Mesendoderm (in vitro differentiated cells): ENCODE measurements at regions not wholly inside any gene's neighbourhood (a gene's known extent, or its start where the extent isn't known, plus 50 kb on each side); places are given as distances from the start of the nearest gene placed in this dataset. TPM values are rescaled to one million over a fixed set of nuclear protein-coding genes. Genes with fewer than 3 reads are reported as not detected.

ENCODE experiments used
- DNase-seq: peaks from one replicate; pipeline ENCODE4 v3.0.0; 2013
- H2AK5ac ChIP-seq: 2 replicates; pipeline ENCODE4 v1.6.1; 2013; ENCODE audit warnings: low read length, inconsistent platforms
- H2BK120ac ChIP-seq: 2 replicates; pipeline ENCODE4 v1.6.1; 2013; ENCODE audit warnings: low read depth, mild to moderate bottlenecking, low read length, moderate library complexity, mixed read lengths
- H2BK15ac ChIP-seq: replicated peaks from 2 replicates; pipeline ENCODE4 v1.6.1; 2013; ENCODE audit warnings: low read depth, mild to moderate bottlenecking, moderate library complexity
- H2BK5ac ChIP-seq: 2 replicates; pipeline ENCODE4 v1.6.1; 2013; ENCODE audit warnings: low read length, inconsistent platforms
- H3K18ac ChIP-seq: 2 replicates; pipeline ENCODE4 v1.6.1; 2013; ENCODE audit warnings: mild to moderate bottlenecking, low read length, mixed read lengths
- H3K23ac ChIP-seq: one replicate; pipeline ENCODE4 v1.6.1; 2013; ENCODE audit warnings: low read length
- H3K27ac ChIP-seq: 2 replicates; pipeline ENCODE4 v1.5.1; 2013; ENCODE audit warnings: low read depth, mild to moderate bottlenecking, inconsistent platforms, low read length, moderate library complexity
- H3K27me3 ChIP-seq: 2 replicates; pipeline ENCODE4 v1.6.1; 2013; ENCODE audit warnings: low read length, control low read depth, mild to moderate bottlenecking, inconsistent platforms; ENCODE audit not compliant: insufficient read depth, poor library complexity
- H3K36me3 ChIP-seq: 2 replicates; pipeline ENCODE4 v1.6.1; 2013; ENCODE audit warnings: low read length, inconsistent platforms; ENCODE audit not compliant: control insufficient read depth, insufficient read depth
- H3K4ac ChIP-seq: one replicate; pipeline ENCODE4 v1.6.1; 2013; ENCODE audit warnings: low read depth, mild to moderate bottlenecking, low read length, moderate library complexity
- H3K4me1 ChIP-seq: 2 replicates; pipeline ENCODE4 v1.6.1; 2013; ENCODE audit warnings: low read depth, low read length, inconsistent platforms; ENCODE audit not compliant: control insufficient read depth
- H3K4me2 ChIP-seq: 2 replicates; pipeline ENCODE4 v1.6.1; 2013; ENCODE audit warnings: low read length
- H3K4me3 ChIP-seq: 2 replicates; pipeline ENCODE4 v1.5.1; 2013; ENCODE audit warnings: mild to moderate bottlenecking, low read length
- H3K56ac ChIP-seq: one replicate; pipeline ENCODE4 v1.6.1; 2013; ENCODE audit warnings: low read length
- H3K79me1 ChIP-seq: 2 replicates; pipeline ENCODE4 v1.6.1; 2013; ENCODE audit warnings: low read length, inconsistent platforms
- H3K79me2 ChIP-seq: 2 replicates; pipeline ENCODE4 v1.6.1; 2013; ENCODE audit warnings: mild to moderate bottlenecking, low read length; ENCODE audit not compliant: control insufficient read depth, insufficient read depth
- H3K9ac ChIP-seq: 2 replicates; pipeline ENCODE4 v1.6.1; 2013; ENCODE audit warnings: low read length, inconsistent platforms
- H4K5ac ChIP-seq: one replicate; pipeline ENCODE4 v1.6.1; 2013; ENCODE audit warnings: low read length
- H4K8ac ChIP-seq: one replicate; pipeline ENCODE4 v1.6.1; 2013; ENCODE audit warnings: low read depth, mild to moderate bottlenecking, control low read depth, low read length, moderate library complexity
- WGBS: extraction: QIAGEN DNeasy Blood & Tissue Kit; methylation state at CpG from one replicate; pipeline ENCODE4 v1.1.7; 2013; ENCODE audit warnings: low lambda C conversion rate, missing lambda C conversion rate; ENCODE audit not compliant: insufficient coverage; ENCODE audit errors: extremely low coverage; 5-methylcytosine and 5-hydroxymethylcytosine counted together
- small RNA-seq: library from polyadenylated mRNA; stranded (forward); fragments of <200 nt; extraction: miRNeasy Mini kit (QIAGEN cat#:217004); gene quantifications from one replicate; pipeline ENCODE3, GENCODE V24; 2013; ENCODE audit not compliant: insufficient read depth

- no peak overlapping the region for H2BK5ac ChIP-seq
- no CpG with 5 or more reads among the region's 2 CpGs for WGBS
These were observed 127.6 kb downstream of the SLC28A3 start for GRCh38 chr9:84212982-84213381.

DNA sequence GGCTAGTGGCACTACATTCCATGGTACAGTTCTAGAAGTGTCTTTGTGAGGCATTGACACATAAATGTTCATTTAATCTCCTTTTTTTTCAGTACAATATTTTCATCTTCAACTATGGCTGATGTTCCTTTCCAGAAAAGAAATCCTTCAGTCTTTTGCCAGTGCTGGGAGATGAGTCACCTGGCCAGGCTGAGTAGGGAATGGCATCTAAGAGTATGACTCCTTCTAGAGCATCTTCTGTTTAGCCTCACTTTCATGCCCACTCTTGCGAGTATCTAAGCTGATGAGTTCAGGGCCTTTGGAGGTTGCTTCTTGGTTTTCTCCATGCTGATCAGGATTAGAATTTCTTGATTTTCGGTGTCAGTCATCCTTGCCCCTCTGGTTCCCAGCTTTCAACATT lies 124.4 kb downstream of the SLC28A3 start:
- DNase-seq = no peak
- Histone ChIP-seq H2BK15ac (no peak overlapping the region), H4K8ac (no peak overlapping the region), H3K4ac (no peak overlapping the region), H3K36me3 (no peaks in the 10 kb centered on the region), H3K9ac (no peak overlapping the region), H3K18ac (no peak overlapping the region), H3K4me1 (no peaks in the 10 kb centered on the region), H2BK120ac (no peak overlapping the region), H2BK5ac (no peak overlapping the region), H3K27ac (no peak overlapping the region), H3K27me3 (no peaks in the 10 kb centered on the region), H3K4me2 (no peak overlapping the region), H3K4me3 (no peak overlapping the region), H3K79me2 (no peaks in the 10 kb centered on the region), H2AK5ac (no peak overlapping the region), H3K56ac (no peak overlapping the region), H4K5ac (no peak overlapping the region), H3K23ac (no peak overlapping the region), H3K79me1 (no peaks in the 10 kb centered on the region)
- WGBS = no CpG with 5 or more reads among the region's 2 CpGs

More at GRCh38 chr9:84212982-84213381, 127.6 kb downstream of the SLC28A3 start:
- Histone ChIP-seq H3K9ac (no peak overlapping the region), H3K23ac (no peak overlapping the region), H3K4ac (no peak overlapping the region), H3K18ac (no peak overlapping the region), H3K79me1 (no peaks in the 10 kb centered on the region), H3K27me3 (no peaks in the 10 kb centered on the region), H2AK5ac (no peak overlapping the region), H3K79me2 (no peaks in the 10 kb centered on the region), H3K56ac (no peak overlapping the region), H2BK120ac (no peak overlapping the region), H2BK15ac (no peak overlapping the region), H4K5ac (no peak overlapping the region), H3K4me2 (no peak overlapping the region), H3K27ac (no peak overlapping the region), H3K4me1 (no peaks in the 10 kb centered on the region), H3K36me3 (no peaks in the 10 kb centered on the region), H4K8ac (no peak overlapping the region), H3K4me3 (no peak overlapping the region)
- no peak for DNase-seq

DNA sequence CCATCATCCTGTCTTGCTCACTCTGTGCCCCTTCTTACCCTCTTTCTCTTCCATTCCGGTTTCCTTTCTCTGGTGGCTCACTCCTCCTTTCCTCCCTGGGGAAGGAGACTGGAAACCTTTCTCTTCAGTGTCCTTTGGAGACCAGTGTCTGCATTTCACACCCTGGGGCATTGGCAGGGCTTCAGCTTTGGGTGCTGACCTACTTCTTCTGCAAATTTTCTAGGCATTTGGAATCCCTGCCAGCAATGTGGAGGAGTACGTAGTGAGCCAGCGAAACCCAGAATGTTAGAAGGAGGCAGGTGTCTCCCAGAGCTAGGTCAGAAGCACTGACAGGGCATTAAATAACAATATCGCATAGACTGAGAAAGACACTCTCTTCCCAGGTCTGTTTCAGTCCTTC lies 122.2 kb downstream of the SLC28A3 start:
- H3K23ac ChIP-seq = no peak overlapping the region
- H2BK5ac ChIP-seq = no peak overlapping the region
- no peak overlapping the region for H3K9ac ChIP-seq
- no peak overlapping the region for H3K4me3 ChIP-seq
- H2AK5ac ChIP-seq = no peak overlapping the region
- no CpG with 5 or more reads among the region's 4 CpGs for WGBS
- H4K5ac ChIP-seq = no peak overlapping the region
- H2BK120ac ChIP-seq = no peak overlapping the region
- no peak overlapping the region for H2BK15ac ChIP-seq
- no peaks in the 10 kb centered on the region for H3K79me1 ChIP-seq
- H4K8ac ChIP-seq = no peak overlapping the region
- H3K27me3 ChIP-seq = no peaks in the 10 kb centered on the region
- H3K79me2 ChIP-seq = no peaks in the 10 kb centered on the region
- no peaks in the 10 kb centered on the region for H3K36me3 ChIP-seq
- no peak overlapping the region for H3K56ac ChIP-seq
- H3K18ac ChIP-seq = no peak overlapping the region
- no peak overlapping the region for H3K27ac ChIP-seq
- H3K4me2 ChIP-seq = no peak overlapping the region
- no peaks in the 10 kb centered on the region for H3K4me1 ChIP-seq
- no peak for DNase-seq
- H3K4ac ChIP-seq = no peak overlapping the region

DNA sequence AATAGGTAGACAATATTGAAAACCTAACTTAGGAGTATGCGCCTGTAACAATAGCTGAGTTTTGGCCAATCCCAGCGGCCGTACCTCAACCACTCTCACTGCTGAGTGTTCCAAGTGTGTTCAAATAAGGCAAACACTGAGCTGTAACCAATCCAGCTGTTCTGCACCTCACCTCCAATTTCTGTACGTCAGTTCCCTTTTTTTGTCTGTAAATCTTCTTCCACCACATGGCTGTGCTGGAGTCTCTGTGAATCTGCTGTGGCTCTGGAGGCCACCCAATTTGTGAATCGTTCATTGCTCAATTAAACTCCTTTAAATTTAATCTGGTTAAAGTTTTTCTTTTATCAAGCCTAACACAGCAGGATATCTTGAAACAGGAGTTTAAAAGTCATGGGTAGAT lies 116.3 kb downstream of the SLC28A3 start:
- WGBS = no CpG with 5 or more reads among the region's 5 CpGs
- Histone ChIP-seq H3K36me3 (no peaks in the 10 kb centered on the region), H3K27me3 (no peaks in the 10 kb centered on the region), H3K4ac (no peak overlapping the region), H3K27ac (no peak overlapping the region), H2BK120ac (no peak overlapping the region), H3K79me2 (no peaks in the 10 kb centered on the region), H3K4me3 (no peak overlapping the region), H4K8ac (no peak overlapping the region), H2BK5ac (no peak overlapping the region), H3K9ac (no peak overlapping the region), H3K56ac (no peak overlapping the region), H2AK5ac (no peak overlapping the region), H3K18ac (no peak overlapping the region), H3K4me1 (no peaks in the 10 kb centered on the region), H3K23ac (no peak overlapping the region), H3K79me1 (no peaks in the 10 kb centered on the region), H2BK15ac (no peak overlapping the region), H4K5ac (no peak overlapping the region), H3K4me2 (no peak overlapping the region)
- DNase-seq = no peak

Small RNAs in the stretch of these regions (small RNA-seq; reads per million reads assigned to genes)
- gene AL390838.2 = not detected
